Germinal center (tissue), 1 donor: ENCODE measurements at regions not wholly inside any gene's neighbourhood (a gene's known extent, or its start where the extent isn't known, plus 50 kb on each side); places are given as distances from the start of the nearest gene placed in this dataset.
"Not testable (repeated sequence)": the region's sequence is repeated elsewhere in the genome, so short reads cannot be mapped to it uniquely, and the experiment has no call there.

Experiments
- DNase-seq: peaks from one replicate; pipeline ENCODE4 v3.0.0; 2012; ENCODE audit warnings: mixed read lengths, low spot score

DNA sequence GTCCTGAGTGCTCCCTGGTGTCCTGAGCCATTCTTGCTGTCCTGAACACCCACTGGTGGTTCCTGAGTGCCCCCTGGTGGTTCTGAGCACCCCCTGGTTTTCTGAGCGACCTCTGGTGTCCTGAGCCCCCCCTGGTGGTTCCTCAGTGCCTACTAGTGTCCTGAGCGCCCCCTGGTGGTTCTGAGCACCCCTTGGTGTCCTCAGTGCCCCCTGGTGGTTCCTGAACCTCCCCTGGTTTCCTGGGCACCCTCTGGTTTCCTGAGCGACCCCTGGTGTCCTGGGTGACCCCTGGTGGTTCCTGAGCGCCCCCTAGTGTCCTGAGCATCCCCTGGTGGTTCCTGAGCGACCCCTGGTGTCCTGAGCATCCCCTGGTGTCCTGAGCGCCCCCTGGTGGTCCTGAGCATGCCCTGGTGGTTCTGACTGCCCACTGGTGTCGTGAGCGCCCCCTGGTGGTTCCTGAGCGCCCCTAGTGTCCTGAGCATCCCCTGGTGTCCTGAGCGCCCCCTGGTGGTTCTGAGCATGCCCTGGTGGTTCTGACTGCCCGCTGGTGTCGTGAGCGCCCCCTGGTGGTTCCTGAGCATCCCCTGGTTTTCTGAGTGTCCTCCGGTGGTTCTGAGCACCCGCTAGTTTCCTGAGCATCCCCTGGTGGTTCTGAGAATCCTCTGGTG lies 473.1 kb downstream of the TMEM121 start:
- peak; percentile 42 for DNase-seq

DNA sequence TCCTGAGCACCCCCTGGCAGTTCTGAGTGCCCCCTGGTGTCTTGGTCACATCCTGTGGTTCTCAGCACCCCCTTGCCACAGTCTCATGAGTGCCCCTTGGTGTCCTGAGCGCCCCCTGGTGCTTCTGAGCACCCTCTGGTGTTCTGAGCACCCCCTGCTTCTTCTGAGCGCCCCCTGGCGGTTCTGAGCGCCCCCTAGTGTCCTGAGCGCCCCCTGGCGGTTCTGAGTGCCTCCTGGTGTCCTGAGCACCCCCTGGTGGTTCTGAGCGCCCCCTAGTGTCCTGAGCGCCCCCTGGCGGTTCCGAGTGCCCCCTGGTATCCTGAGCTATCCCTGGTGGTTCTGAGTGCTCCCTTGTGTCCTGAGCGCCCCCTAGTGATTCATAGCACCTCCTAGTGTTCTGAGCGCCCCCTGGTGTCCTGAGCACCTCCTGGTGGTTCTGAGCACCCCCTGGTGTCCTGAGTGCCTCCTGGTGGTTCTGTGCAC lies 473.7 kb downstream of the TMEM121 start:
- not testable (repeated sequence) for DNase-seq

DNA sequence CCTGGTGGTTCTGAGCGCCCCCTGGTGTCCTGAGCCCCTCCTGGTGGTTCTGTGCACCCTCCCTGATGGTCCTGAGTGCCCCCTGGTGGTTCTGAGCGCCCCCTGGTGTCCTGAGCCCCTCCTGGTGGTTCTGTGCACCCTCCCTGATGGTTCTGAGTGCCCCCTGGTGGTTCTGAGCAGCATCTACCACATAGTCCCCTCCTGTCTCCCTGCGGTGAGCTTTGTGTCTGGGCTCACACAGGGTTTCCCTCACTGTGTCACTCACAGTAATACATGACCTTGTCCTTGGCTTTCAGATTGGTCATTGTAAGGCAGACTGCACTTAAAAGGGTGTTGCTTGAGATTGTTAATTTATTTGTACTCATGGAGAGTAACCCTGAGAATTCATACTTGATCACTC lies 474.9 kb downstream of the TMEM121 start:
- not testable (repeated sequence) for DNase-seq

GRCh38 chr14:106003351-106003750 lies 477.0 kb downstream of the TMEM121 start:
- DNase-seq: no peak

DNA sequence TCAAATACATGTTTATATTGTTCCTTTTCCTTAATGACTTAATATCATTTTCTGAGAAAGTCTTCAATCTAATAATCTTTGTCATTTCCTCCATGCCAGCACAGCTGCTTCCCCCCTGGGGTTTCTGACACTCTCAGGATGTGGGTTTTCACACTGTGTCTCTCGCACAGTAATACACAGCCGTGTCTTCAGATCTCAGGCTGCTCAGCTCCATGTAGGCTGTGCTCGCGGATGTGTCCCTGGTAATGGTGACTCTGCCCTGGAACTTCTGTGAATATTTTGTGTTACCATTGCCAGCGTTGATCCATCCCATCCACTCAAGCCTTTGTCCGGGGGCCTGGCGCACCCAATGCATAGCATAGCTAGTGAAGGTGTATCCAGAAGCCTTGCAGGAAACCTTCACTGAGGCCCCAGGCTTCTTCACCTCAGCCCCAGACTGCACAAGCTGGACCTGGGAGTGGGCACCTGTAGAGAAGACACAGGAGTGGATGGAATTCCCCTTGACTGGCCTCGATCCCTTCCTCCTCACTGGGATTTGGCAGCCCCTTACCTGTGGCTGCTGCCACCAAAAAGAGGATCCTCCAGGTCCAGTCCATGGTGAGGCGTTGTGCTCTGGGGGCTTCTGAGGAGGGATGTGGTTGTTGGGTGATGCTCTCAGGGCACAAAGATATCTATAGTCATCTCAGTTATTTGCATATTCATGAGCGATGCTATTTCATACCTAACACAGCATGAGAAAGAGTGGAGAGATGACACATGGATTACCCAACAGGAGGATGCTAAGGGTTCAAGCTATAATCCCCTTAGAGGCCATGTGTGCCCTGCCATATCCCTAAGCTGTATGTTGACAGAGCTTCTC lies 478.8 kb downstream of the TMEM121 start:
- DNase-seq: not testable (repeated sequence)

DNA sequence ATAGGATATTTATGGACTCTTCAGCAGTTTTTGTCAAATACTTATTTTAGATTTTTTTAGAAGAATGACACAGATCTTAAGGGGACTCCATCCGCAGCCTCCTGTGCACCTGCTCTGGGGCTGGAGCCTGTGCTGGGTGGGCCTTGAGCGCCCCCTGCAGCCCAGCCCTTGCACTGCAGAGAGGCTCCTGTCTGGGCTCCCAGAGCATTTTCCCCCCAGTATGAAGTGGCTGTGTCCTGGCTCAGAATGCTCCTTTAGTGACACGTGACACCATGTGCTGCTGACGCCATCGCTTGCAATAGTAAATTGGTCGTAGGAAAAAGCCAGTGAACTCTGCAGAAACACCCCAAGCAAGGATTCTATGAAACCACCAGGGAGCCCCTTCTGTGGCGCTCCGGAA lies 479.7 kb downstream of the TMEM121 start:
- peak; percentile 5 for DNase-seq

- DNase-seq: not testable (repeated sequence)
These were observed 480.3 kb downstream of the TMEM121 start for GRCh38 chr14:106006716-106007115.

DNA sequence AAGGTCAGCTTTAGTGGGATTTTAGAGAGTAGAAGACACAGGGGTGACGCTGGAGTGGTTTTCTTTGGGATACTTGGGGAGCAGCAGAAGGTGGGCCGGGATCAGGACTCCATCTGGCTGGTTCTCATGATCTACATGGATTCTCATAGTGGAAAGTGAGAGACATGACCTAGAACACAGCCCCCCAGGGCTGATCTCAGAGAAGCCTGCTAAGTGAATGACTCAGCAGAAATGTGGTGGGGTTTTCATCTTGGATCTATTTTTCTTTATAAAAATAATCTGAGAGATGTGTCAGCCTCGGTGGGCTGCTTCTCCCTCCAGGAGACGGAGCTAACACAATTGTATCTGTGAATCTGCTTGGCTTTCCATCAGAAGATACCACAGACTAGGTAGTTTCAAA lies 484.4 kb downstream of the TMEM121 start:
- no peak for DNase-seq

DNA sequence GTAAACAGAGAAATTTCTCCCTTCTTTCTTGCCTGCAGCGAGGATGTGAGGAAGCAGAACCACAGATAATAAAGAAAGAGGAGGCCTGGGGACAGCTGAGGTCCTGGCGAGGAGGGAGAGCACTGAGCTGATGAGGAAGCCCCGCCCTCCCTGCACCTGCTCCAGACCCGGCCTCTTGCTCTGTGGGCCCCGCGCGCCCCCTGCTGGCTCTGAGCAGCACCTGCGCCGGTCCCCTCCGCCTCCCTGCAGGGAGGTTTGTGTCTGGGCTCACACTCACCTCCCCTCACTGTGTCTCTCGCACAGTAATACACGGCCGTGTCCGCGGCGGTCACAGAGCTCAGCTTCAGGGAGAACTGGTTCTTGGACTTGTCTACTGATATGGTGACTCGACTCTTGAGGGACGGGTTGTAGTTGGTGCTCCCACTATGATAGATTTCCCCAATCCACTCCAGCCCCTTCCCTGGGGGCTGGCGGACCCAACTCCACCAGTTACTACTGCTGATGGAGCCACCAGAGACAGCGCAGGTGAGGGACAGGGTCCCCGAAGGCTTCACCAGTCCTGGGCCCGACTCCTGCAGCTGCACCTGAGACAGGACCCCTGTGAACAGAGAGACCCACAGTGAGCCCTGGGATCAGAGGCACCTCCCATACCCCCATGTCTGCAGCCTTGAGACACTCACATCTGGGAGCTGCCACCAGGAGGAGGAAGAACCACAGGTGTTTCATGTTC lies 485.4 kb downstream of the TMEM121 start:
- DNase-seq: peak; percentile 61

DNA sequence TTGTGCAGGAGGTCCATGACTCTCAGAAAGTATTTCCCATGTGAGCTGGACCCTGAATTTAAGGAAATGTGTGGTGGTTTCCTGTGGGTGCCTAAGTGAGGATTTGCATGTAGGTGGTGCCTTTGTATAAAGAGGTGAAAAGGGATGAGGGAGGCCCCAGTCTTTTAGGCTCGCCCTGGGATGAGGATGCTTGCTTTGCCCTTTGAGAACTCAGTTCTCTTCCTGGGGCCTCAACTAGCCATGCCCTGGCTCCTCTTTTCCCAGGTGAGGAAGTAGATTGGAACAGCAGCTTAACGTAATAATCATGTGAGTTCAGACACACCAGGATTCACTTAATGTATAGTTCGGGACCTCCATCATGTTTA lies 486.0 kb downstream of the TMEM121 start:
- DNase-seq: not testable (repeated sequence)

DNA sequence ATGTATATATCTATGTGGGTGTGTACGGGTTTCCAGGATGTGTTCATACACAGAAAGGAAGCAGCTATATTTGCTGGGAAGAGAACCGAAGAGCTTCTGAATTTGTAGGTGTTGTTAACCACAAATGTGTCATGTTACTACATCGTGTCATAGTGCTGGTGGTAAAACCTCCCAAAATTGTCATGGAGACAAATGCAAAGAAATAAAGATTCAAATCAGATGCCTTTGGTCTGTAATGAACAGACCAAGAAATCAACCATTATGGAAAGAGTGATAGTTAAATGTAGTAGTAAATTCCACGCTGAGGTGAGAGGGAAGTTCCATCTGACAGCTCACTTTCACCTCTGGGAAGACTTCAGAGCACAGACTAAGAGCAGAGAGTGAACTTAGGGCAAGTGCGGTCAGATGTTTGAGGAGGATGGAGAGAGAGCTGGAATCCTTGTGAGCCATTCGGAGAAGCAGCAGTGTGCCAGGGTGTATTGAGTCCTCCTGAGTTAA lies 487.5 kb downstream of the TMEM121 start:
- no peak for DNase-seq

DNA sequence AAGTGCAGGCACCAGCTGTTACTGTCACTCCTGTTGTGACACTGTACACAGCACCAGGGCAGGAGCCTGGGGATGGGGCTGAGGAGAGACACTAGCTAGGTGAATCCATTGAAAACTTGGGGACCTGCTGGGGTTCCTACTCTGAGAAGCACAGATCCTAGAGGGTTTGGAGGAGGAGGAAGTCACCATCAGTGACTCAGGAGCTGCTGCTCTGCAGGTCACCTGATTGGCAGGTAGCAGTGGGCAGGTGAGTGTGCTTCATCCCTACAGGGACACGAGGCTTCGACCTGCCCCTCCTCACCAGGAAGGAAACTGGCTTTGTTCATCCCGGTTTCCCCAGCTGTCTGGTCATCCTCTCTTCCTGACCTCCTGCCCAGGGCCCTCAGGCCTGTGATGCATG lies 491.6 kb downstream of the TMEM121 start:
- DNase-seq: not testable (repeated sequence)

DNA sequence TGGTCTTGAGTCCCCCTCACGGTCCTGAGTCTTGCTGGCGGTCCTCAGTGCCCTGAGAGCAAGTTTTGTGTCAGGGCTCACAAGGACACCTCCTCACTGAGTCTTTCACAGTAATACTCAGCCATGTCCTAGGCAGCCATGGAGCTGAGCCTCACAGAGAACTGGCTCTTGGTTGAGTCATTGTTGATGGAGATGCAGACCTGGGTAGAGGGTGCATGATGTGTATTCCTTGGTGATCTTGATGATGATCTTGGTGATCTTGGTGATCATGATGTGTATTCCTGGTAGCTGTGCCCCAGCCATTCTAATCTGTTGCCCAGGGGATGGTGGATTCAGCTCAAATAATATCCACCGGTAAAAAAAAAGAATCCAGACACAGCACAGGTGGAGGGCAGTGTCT lies 495.4 kb downstream of the TMEM121 start:
- DNase-seq: no peak

DNA sequence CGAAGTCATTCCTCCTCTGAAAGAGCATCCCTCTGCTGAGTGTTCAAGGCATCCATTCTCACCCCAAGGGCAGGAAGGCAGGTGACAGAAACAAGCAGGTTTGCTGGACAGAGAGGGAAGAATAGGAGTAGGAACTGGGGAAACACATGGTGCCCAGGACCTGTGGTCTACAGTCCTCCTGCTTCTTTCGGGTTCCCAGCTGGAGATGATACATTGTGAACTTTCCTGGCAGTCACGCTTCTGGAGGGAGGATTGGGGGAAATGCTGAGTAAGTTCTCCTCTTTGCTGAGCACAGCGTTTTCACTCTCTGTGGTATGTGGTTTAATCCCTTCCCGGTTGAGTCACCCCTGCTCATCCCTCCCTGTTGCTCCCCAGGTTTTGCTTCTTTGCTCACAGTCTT lies 496.3 kb downstream of the TMEM121 start:
- not testable (repeated sequence) for DNase-seq

- DNase-seq: no peak
These were observed 497.0 kb downstream of the TMEM121 start for GRCh38 chr14:106023411-106023810.

DNA sequence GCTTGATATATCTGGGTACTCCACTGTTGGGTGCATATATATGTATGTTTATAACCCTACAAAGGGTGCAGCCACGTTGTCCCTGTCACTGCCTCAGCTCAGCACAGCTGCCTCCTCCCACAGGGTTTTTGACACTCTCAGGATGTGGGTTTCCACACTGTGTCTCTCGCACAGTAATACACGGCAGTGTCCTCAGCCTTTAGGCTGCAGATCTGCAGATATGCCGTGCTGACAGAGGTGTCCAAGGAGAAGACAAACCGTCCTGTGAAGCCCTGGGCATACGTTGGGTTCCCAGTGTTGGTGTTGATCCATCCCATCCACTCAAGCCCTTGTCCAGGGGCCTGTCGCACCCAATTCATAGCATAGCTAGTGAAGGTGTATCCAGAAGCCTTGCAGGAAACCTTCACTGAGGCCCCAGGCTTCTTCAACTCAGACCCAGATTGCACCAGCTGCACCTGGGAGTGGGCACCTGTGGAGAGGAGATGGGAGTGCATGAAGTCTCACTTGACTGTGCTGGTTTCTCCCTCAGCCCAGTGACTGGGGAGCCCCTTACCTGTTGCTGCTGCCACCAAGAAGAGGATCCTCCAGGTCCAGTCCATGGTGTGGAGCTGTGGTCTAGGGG lies 498.7 kb downstream of the TMEM121 start:
- no peak for DNase-seq

- DNase-seq: no peak
These were observed 499.6 kb downstream of the TMEM121 start for GRCh38 chr14:106026026-106026425.

- DNase-seq: not testable (repeated sequence)
These were observed 501.4 kb downstream of the TMEM121 start for GRCh38 chr14:106027759-106028158.

GRCh38 chr14:106029959-106030358 lies 503.6 kb downstream of the TMEM121 start:
- no peak for DNase-seq

DNA sequence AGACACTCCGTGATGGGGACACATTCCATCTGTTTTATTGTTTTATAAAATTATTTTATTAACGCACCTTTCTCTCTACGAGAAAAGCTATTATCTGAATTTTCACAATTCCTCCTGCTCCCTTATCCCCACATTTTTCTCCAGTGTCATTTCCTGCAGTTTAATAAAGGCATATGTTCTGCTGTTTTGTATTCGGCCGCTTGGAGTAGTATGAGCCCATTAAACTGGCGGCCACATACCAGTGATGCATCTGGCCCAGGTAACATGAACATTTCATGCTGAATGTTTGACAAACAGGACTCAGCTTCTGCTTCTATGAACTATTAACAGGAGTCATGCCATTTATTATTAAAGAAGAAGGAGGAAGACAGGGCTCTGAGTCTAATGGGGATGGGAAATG lies 511.0 kb downstream of the TMEM121 start:
- no peak for DNase-seq

DNA sequence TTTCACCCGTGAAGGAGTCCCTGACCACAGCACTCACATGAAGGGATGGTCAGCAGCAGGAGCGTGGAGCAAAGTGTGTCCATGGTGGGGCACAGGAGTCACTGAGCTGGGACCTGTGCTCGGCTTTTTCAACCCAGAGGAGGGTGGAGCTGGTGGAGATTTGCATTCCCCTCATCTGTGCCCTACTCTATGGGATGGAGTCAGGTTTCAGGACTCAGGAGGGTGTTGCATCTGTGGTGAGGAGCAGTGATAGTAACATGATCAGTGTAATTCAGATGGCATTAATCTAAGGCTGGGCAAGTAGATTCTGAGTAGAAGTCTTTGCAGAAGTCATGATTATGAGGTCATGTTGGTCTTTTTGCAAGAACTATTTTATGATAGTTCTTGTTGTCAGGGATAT lies 511.9 kb downstream of the TMEM121 start:
- no peak for DNase-seq

- peak; percentile 2 for DNase-seq
These were observed 513.0 kb downstream of the TMEM121 start for GRCh38 chr14:106039400-106039799.
